ENCODE measurements at regions not wholly inside any gene's neighbourhood (a gene's known extent, or its start where the extent isn't known, plus 50 kb on each side); places are given as distances from the start of the nearest gene placed in this dataset.

DNA sequence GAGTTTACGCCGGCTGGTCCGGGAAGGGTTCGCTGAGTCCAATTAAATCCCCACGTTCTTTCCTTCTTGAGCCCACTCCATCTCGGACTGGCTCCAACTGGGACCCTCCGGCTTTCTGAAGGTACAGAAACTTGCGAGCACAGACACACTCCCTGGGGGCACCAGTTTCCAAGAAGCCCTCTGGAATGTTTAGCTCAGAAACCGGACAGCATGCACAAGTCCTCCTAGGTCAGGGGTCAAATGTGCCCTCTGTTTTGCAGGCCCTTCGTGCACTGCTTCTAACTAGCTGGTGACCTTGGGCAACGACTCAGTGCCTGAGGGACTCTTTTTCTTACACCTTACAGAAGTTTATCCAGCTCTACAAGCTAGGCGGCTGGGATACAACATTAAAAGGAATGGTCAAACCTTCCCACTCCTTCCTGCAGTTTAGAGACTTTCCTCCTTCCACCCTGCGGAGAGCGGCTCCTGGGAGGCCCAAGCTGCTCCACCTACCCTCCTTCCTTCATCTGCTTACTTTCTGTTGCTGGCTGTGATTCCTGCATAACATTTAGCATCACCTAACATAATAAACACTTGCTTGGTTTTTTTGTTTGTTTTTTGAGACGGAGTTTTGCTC lies 275.5 kb downstream of the BCOR start:
- ChIA-PET CTCF (interaction anchor here (0.5 kb wide), 1 partner anchor 111 kb away, joined by 4 read pairs; no protein-coding TSS in a partner anchor), POLR2A (ENCODE audit: unreplicated experiment) (no interaction called here)
- ATAC-seq (ENCODE audit: low read depth) (no peak), DNase-seq (no peak)
- Histone ChIP-seq H4K5ac (ENCODE audit: low read depth, low read length) (no peak overlapping the region), H3K27me3 (ENCODE audit: control insufficient read depth, insufficient read depth, low read length) (peaks cover 18% of the 10 kb centered on the region; the same call in 1 of the 2 replicates), H4K8ac (ENCODE audit: low read depth in 2 of 2, low read length in 2 of 2) (no peak overlapping the region), H4K20me1 (ENCODE audit: insufficient read depth, low read length) (no peaks in the 10 kb centered on the region), H3K79me1 (ENCODE audit: low read depth in 1 of 2, low read length in 2 of 2) (no peaks in the 10 kb centered on the region), H2BK5ac (ENCODE audit: low read depth, low read length, poor library complexity, severe bottlenecking) (no peak overlapping the region), H2AK5ac (ENCODE audit: low read depth, low read length) (no peak overlapping the region), H3K9me3 (ENCODE audit: control insufficient read depth, insufficient read depth, low read length) (peaks cover 7% of the 10 kb centered on the region; the same call in 1 of the 2 replicates), H4K91ac (ENCODE audit: insufficient read depth, low read depth, low read length) (no peak overlapping the region), H3K23ac (ENCODE audit: low read depth, low read length) (no peak overlapping the region), H2AK9ac (replicated peaks; ENCODE audit: low read depth, low read length, poor library complexity) (peak overlapping the region; percentile 20), H3K27ac (ENCODE audit: insufficient read depth, low read length) (no peak overlapping the region), H3K4me3 (ENCODE audit: insufficient read depth, low read depth, low read length) (no peak overlapping the region), H2BK20ac (ENCODE audit: low read depth, low read length) (no peak overlapping the region), H3K9ac (ENCODE audit: low read depth, low read length) (no peak overlapping the region), H3K56ac (ENCODE audit: extremely low read depth, insufficient read depth, low read length) (no peak overlapping the region), H3K4ac (ENCODE audit: low read depth, low read length) (no peak overlapping the region), H3K36me3 (ENCODE audit: control insufficient read depth, insufficient read depth, low read length) (no peaks in the 10 kb centered on the region), H3K9me1 (ENCODE audit: insufficient read depth, low read length) (no peaks in the 10 kb centered on the region), H3K4me1 (ENCODE audit: control insufficient read depth, insufficient read depth, low read length) (no peaks in the 10 kb centered on the region; the same call in 1 of the 2 replicates), H3K4me2 (ENCODE audit: low read depth, low read length) (no peak overlapping the region), H3K18ac (ENCODE audit: low read depth, low read length) (no peak overlapping the region), H3K14ac (replicated peaks; ENCODE audit: low read depth, low read length) (no peak overlapping the region), H2BK120ac (ENCODE audit: low read depth, low read length) (no peak overlapping the region), H2AFZ (replicated peaks; ENCODE audit: low read length, poor library complexity) (no peak overlapping the region), H2BK15ac (ENCODE audit: low read depth, low read length) (no peak overlapping the region)
- in situ Hi-C loops (cut with MboI; ENCODE audit: low sequenced_read_pairs) (no loop called here), dilution Hi-C loops (cut with HindIII; ENCODE audit: low sequenced_read_pairs, unreplicated experiment) (no loop called here), intact Hi-C loops (cut with micrococcal nuclease) (no loop called here)
- TF ChIP-seq NFE2L2 (IDR thresholded peaks at IDR 0.05; ENCODE audit: low read depth, low read length) (no peak), RAD21 (IDR thresholded peaks at IDR 0.05; ENCODE audit: low read length) (no peak), POLR2A (IDR thresholded peaks at IDR 0.05; ENCODE audit: low read depth, low read length) (no peak), RFX5 (IDR thresholded peaks at IDR 0.05; ENCODE audit: low read depth, low read length) (no peak), RCOR1 (IDR thresholded peaks at IDR 0.05; ENCODE audit: insufficient replicate concordance, low read length) (no peak), CHD1 (IDR thresholded peaks at IDR 0.05; ENCODE audit: low read depth, low read length) (no peak), MAZ (IDR thresholded peaks at IDR 0.05; ENCODE audit: borderline replicate concordance, low read depth, low read length) (no peak), BHLHE40 (IDR thresholded peaks at IDR 0.05; ENCODE audit: low read depth, low read length) (no peak), MXI1 (IDR thresholded peaks at IDR 0.05; ENCODE audit: borderline replicate concordance, low read depth, low read length) (no peak), SMC3 (IDR thresholded peaks at IDR 0.05; ENCODE audit: low read depth, low read length) (no peak), MAFK (IDR thresholded peaks at IDR 0.05; ENCODE audit: low read depth, low read length) (no peak), CEBPB (IDR thresholded peaks at IDR 0.05; ENCODE audit: low read depth, low read length) (no peak), FOS (IDR thresholded peaks at IDR 0.05; ENCODE audit: low read depth, low read length) (no peak)
- TF ChIP-seq, protein P1, sequence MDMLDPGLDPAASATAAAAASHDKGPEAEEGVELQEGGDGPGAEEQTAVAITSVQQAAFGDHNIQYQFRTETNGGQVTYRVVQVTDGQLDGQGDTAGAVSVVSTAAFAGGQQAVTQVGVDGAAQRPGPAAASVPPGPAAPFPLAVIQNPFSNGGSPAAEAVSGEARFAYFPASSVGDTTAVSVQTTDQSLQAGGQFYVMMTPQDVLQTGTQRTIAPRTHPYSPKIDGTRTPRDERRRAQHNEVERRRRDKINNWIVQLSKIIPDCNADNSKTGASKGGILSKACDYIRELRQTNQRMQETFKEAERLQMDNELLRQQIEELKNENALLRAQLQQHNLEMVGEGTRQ (IDR thresholded peaks at IDR 0.05; ENCODE audit: low read depth, low read length) = no peak
- TF ChIP-seq, protein P2, sequence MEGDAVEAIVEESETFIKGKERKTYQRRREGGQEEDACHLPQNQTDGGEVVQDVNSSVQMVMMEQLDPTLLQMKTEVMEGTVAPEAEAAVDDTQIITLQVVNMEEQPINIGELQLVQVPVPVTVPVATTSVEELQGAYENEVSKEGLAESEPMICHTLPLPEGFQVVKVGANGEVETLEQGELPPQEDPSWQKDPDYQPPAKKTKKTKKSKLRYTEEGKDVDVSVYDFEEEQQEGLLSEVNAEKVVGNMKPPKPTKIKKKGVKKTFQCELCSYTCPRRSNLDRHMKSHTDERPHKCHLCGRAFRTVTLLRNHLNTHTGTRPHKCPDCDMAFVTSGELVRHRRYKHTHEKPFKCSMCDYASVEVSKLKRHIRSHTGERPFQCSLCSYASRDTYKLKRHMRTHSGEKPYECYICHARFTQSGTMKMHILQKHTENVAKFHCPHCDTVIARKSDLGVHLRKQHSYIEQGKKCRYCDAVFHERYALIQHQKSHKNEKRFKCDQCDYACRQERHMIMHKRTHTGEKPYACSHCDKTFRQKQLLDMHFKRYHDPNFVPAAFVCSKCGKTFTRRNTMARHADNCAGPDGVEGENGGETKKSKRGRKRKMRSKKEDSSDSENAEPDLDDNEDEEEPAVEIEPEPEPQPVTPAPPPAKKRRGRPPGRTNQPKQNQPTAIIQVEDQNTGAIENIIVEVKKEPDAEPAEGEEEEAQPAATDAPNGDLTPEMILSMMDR (conservative IDR thresholded peaks at IDR 0.05; ENCODE audit: low read depth, low read length) = no peak
- TF ChIP-seq, protein P3, sequence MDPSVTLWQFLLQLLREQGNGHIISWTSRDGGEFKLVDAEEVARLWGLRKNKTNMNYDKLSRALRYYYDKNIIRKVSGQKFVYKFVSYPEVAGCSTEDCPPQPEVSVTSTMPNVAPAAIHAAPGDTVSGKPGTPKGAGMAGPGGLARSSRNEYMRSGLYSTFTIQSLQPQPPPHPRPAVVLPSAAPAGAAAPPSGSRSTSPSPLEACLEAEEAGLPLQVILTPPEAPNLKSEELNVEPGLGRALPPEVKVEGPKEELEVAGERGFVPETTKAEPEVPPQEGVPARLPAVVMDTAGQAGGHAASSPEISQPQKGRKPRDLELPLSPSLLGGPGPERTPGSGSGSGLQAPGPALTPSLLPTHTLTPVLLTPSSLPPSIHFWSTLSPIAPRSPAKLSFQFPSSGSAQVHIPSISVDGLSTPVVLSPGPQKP (IDR thresholded peaks at IDR 0.05; ENCODE audit: borderline replicate concordance, low read depth, low read length) = no peak
- no TSS peak for BruUV-seq (replicated peaks)
- WGBS, 2 experiments (ENCODE audit: extremely low coverage in 2 of 2, insufficient read length in 1 of 2) = 64% methylated on average over 7 of the region's 15 CpGs; no CpG with 5 or more reads in 1 of the 2 experiments

Data from IMR-90 (cell line).